H9 (cell line): ENCODE measurements at regions not wholly inside any gene's neighbourhood (a gene's known extent, or its start where the extent isn't known, plus 50 kb on each side); places are given as distances from the start of the nearest gene placed in this dataset.

ENCODE experiments used
- DNase-seq: peaks from one replicate; pipeline ENCODE4 v3.0.0-alpha.2; 2017
- H2AFZ ChIP-seq: one replicate; pipeline ENCODE4 v1.6.1; 2013; ENCODE audit warnings: mild to moderate bottlenecking, low read length, control low read depth, moderate library complexity
- H2AK5ac ChIP-seq: 2 replicates; pipeline ENCODE4 v1.6.1; 2013; ENCODE audit warnings: low read length, control low read depth, mixed read lengths; ENCODE audit not compliant: insufficient read length
- H2BK120ac ChIP-seq: one replicate; pipeline ENCODE4 v1.6.1; 2013; ENCODE audit warnings: low read depth, mild to moderate bottlenecking, low read length, control low read depth, inconsistent platforms; ENCODE audit not compliant: poor library complexity, severe bottlenecking
- H2BK12ac ChIP-seq: 2 replicates; pipeline ENCODE4 v1.6.1; 2013; ENCODE audit warnings: low read length, control low read depth, mixed read lengths, low read depth; ENCODE audit not compliant: insufficient read length
- H2BK15ac ChIP-seq: 2 replicates; pipeline ENCODE4 v1.6.1; 2013; ENCODE audit warnings: low read depth, low read length, control low read depth
- H2BK20ac ChIP-seq: one replicate; pipeline ENCODE4 v1.6.1; 2013; ENCODE audit warnings: low read depth, mild to moderate bottlenecking, low read length, control low read depth, inconsistent platforms; ENCODE audit not compliant: poor library complexity, severe bottlenecking
- H2BK5ac ChIP-seq: 2 replicates; pipeline ENCODE4 v1.6.1; 2013; ENCODE audit warnings: low read length, control low read depth, mixed read lengths; ENCODE audit not compliant: insufficient read length
- H3K14ac ChIP-seq: 2 replicates; pipeline ENCODE4 v1.6.1; 2013; ENCODE audit warnings: low read length, control low read depth; ENCODE audit not compliant: insufficient read depth
- H3K18ac ChIP-seq: 2 replicates; pipeline ENCODE4 v1.6.1; 2013; ENCODE audit warnings: low read depth, mild to moderate bottlenecking, mixed read lengths, low read length, control low read depth; ENCODE audit not compliant: insufficient read length
- H3K23ac ChIP-seq: 2 replicates; pipeline ENCODE4 v1.6.1; 2013; ENCODE audit warnings: low read length, control low read depth, mixed read lengths, low read depth; ENCODE audit not compliant: insufficient read length
- H3K23me2 ChIP-seq: 2 replicates; pipeline ENCODE4 v1.6.1; 2013; ENCODE audit warnings: low read depth, mild to moderate bottlenecking, mixed read lengths, low read length, control low read depth; ENCODE audit not compliant: insufficient read length, poor library complexity, severe bottlenecking
- H3K27ac ChIP-seq: 2 replicates; pipeline ENCODE4 v1.5.1; 2013; ENCODE audit warnings: low read length, control low read depth, mixed read lengths, low read depth; ENCODE audit not compliant: insufficient read length
- H3K27me3 ChIP-seq: 2 replicates; pipeline ENCODE4 v1.6.1; 2013; ENCODE audit warnings: low read length, control low read depth, inconsistent platforms; ENCODE audit not compliant: insufficient read depth
- H3K4ac ChIP-seq: 2 replicates; pipeline ENCODE4 v1.6.1; 2013; ENCODE audit warnings: low read depth, mild to moderate bottlenecking, control low read depth, inconsistent platforms, low read length, moderate library complexity
- H3K4me1 ChIP-seq: 2 replicates; pipeline ENCODE4 v1.6.1; 2013; ENCODE audit warnings: low read length, control low read depth, inconsistent platforms; ENCODE audit not compliant: insufficient read depth
- H3K4me2 ChIP-seq: 2 replicates; pipeline ENCODE4 v1.6.1; 2013; ENCODE audit warnings: low read length, control low read depth, mixed read lengths; ENCODE audit not compliant: insufficient read length, insufficient read depth
- H3K56ac ChIP-seq: 2 replicates; pipeline ENCODE4 v1.6.1; 2013; ENCODE audit warnings: low read depth, mild to moderate bottlenecking, mixed read lengths, low read length, control low read depth; ENCODE audit not compliant: insufficient read length
- H3K79me1 ChIP-seq: 2 replicates; pipeline ENCODE4 v1.6.1; 2013; ENCODE audit warnings: low read depth, mild to moderate bottlenecking, moderate library complexity, low read length, control low read depth, inconsistent platforms; ENCODE audit not compliant: insufficient read depth, poor library complexity, severe bottlenecking
- H3K79me2 ChIP-seq: 2 replicates; pipeline ENCODE4 v1.6.1; 2013; ENCODE audit warnings: low read length, control low read depth, inconsistent platforms; ENCODE audit not compliant: insufficient read depth
- H3K9ac ChIP-seq: 2 replicates; pipeline ENCODE4 v1.6.1; 2013; ENCODE audit warnings: low read length, control low read depth, mixed read lengths; ENCODE audit not compliant: insufficient read length; ENCODE audit errors: extremely low read depth
- H3K9me3 ChIP-seq: one replicate; pipeline ENCODE4 v1.6.1; 2013; ENCODE audit warnings: low read depth, low read length, inconsistent platforms; ENCODE audit not compliant: control insufficient read depth
- H3T11ph ChIP-seq: one replicate; pipeline ENCODE4 v1.6.1; 2013; ENCODE audit warnings: mild to moderate bottlenecking, low read length, control low read depth, inconsistent platforms
- H4K20me1 ChIP-seq: one replicate; pipeline ENCODE4 v1.6.1; 2013; ENCODE audit not compliant: control insufficient read depth, insufficient read length, insufficient read depth
- H4K5ac ChIP-seq: 2 replicates; pipeline ENCODE4 v1.6.1; 2013; ENCODE audit warnings: low read depth, mild to moderate bottlenecking, mixed read lengths, low read length, control low read depth; ENCODE audit not compliant: insufficient read length
- H4K8ac ChIP-seq: replicated peaks from 2 replicates; pipeline ENCODE4 v1.6.1; 2013; ENCODE audit warnings: low read length, control low read depth, mixed read lengths, low read depth; ENCODE audit not compliant: insufficient read length
- H4K91ac ChIP-seq: 2 replicates; pipeline ENCODE4 v1.6.1; 2013; ENCODE audit warnings: low read depth, mild to moderate bottlenecking, moderate library complexity, mixed read lengths, low read length, control low read depth; ENCODE audit not compliant: insufficient read length
- H3K27ac Mint-ChIP-seq, 3 experiments: 2 replicates in 2 of 3; 3 replicates in 1 of 3; pipeline ENCODE4 v1.8.0; 2020 to 2021; ENCODE audit warnings: mixed read lengths in 3 of 3, mild to moderate bottlenecking in 1 of 3, moderate library complexity in 1 of 3
- H3K27me3 Mint-ChIP-seq: 2 replicates; pipeline ENCODE4 v1.8.0; 2021; ENCODE audit warnings: low read depth, mild to moderate bottlenecking, moderate library complexity, mixed read lengths
- H3K36me3 Mint-ChIP-seq, 3 experiments: 2 replicates in 2 of 3; 3 replicates in 1 of 3; pipeline ENCODE4 v1.8.0; 2020 to 2021; ENCODE audit warnings: low read depth in 3 of 3, mixed read lengths in 3 of 3; ENCODE audit not compliant: insufficient read depth in 1 of 3
- H3K4me1 Mint-ChIP-seq, 2 experiments: 2 replicates each; pipeline ENCODE4 v1.8.0; 2020; ENCODE audit warnings: mixed read lengths in 2 of 2
- H3K4me3 Mint-ChIP-seq, 2 experiments: 2 replicates in 1 of 2; 3 replicates in 1 of 2; pipeline ENCODE4 v1.8.0; 2020 to 2021; ENCODE audit warnings: mild to moderate bottlenecking in 2 of 2, mixed read lengths in 2 of 2, moderate library complexity in 1 of 2
- H3K9me3 Mint-ChIP-seq, 2 experiments: 2 replicates in 1 of 2; 3 replicates in 1 of 2; pipeline ENCODE4 v1.8.0; 2020; ENCODE audit warnings: mild to moderate bottlenecking in 2 of 2, mixed read lengths in 2 of 2, moderate library complexity in 1 of 2
- WGBS: extraction: QIAGEN DNeasy Blood & Tissue Kit; methylation state at CpG from one replicate; pipeline ENCODE4 v1.1.7; 2013; ENCODE audit warnings: missing lambda C conversion rate, low lambda C conversion rate, mixed read lengths; ENCODE audit not compliant: insufficient read length; ENCODE audit errors: extremely low coverage; 5-methylcytosine and 5-hydroxymethylcytosine counted together
- TF ChIP-seq, protein P1 (sequence below): fragments of 200-600 bp; sonication (generic); conservative IDR thresholded peaks from 3 replicates; pipeline ENCODE4 v1.8.0; 2021; ENCODE audit warnings: antibody characterized with exemption, mild to moderate bottlenecking

GRCh38 chr4:111020961-111021360 lies 398.1 kb upstream of the PITX2 start:
- no peak overlapping the region for H2BK120ac ChIP-seq
- Mint-ChIP-seq H3K9me3 (no peaks in the 10 kb centered on the region), H3K4me3 (no peak overlapping the region), H3K27me3 (no peaks in the 10 kb centered on the region), H3K36me3 (no peaks in the 10 kb centered on the region), H3K4me1 (peaks cover 4 to 6% of the 10 kb centered on the region in 2 experiments; a peak in 3 of 4 replicates), H3K27ac (no peak overlapping the region; a peak in 1 of 7 replicates)
- no peak overlapping the region for H4K5ac ChIP-seq
- H4K20me1 ChIP-seq: no peaks in the 10 kb centered on the region
- peaks cover 2% of the 10 kb centered on the region; the same call in 1 of the 2 replicates for H3K4me1 ChIP-seq
- H2BK15ac ChIP-seq: no peak overlapping the region
- no peaks in the 10 kb centered on the region for H3K79me1 ChIP-seq
- DNase-seq: no peak
- H2AK5ac ChIP-seq: no peak overlapping the region
- H3K18ac ChIP-seq: no peak overlapping the region
- H3T11ph ChIP-seq: no peak overlapping the region
- no peak overlapping the region for H3K14ac ChIP-seq
- H3K23me2 ChIP-seq: no peaks in the 10 kb centered on the region
- no peak overlapping the region for H3K56ac ChIP-seq
- H3K23ac ChIP-seq: no peak overlapping the region
- H4K91ac ChIP-seq: no peak overlapping the region
- no peak overlapping the region for H3K4ac ChIP-seq
- no peaks in the 10 kb centered on the region for H3K9me3 ChIP-seq
- H2BK5ac ChIP-seq: no peak overlapping the region
- no peak overlapping the region for H4K8ac ChIP-seq
- H3K27ac ChIP-seq: no peak overlapping the region
- no CpG with 5 or more reads among the region's 2 CpGs for WGBS
- no peak overlapping the region for H2BK20ac ChIP-seq
- no peak overlapping the region for H2AFZ ChIP-seq
- H2BK12ac ChIP-seq: no peak overlapping the region
- H3K79me2 ChIP-seq: no peaks in the 10 kb centered on the region
- H3K9ac ChIP-seq: no peak overlapping the region
- no peaks in the 10 kb centered on the region for H3K27me3 ChIP-seq
- TF ChIP-seq, protein P1, sequence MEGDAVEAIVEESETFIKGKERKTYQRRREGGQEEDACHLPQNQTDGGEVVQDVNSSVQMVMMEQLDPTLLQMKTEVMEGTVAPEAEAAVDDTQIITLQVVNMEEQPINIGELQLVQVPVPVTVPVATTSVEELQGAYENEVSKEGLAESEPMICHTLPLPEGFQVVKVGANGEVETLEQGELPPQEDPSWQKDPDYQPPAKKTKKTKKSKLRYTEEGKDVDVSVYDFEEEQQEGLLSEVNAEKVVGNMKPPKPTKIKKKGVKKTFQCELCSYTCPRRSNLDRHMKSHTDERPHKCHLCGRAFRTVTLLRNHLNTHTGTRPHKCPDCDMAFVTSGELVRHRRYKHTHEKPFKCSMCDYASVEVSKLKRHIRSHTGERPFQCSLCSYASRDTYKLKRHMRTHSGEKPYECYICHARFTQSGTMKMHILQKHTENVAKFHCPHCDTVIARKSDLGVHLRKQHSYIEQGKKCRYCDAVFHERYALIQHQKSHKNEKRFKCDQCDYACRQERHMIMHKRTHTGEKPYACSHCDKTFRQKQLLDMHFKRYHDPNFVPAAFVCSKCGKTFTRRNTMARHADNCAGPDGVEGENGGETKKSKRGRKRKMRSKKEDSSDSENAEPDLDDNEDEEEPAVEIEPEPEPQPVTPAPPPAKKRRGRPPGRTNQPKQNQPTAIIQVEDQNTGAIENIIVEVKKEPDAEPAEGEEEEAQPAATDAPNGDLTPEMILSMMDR: no peak
- no peak overlapping the region for H3K4me2 ChIP-seq
